SK-N-SH treated with all-trans-retinoic acid at 6 μM for 48 hours (cell line): ENCODE measurements at regions not wholly inside any gene's neighbourhood (a gene's known extent, or its start where the extent isn't known, plus 50 kb on each side); places are given as distances from the start of the nearest gene placed in this dataset.

Experiments
- ATAC-seq: fragments of 200-7000 bp; cut with Tn5 transposase; 3 replicates; pipeline ENCODE4 v1.9.1; 2020; ENCODE audit warnings: mild to moderate bottlenecking, moderate library complexity
- BACH2 ChIP-seq: fragments of 250-450 bp; sonication (Bioruptor Pico); IDR thresholded peaks from 2 replicates; pipeline ENCODE4 v1.9.0; 2021; ENCODE audit warnings: mild to moderate bottlenecking, borderline replicate concordance
- CSDC2 ChIP-seq: fragments of 250-450 bp; sonication (Bioruptor Pico); IDR thresholded peaks from 2 replicates; pipeline ENCODE4 v1.5.0; 2020; ENCODE audit warnings: mild to moderate bottlenecking, moderate library complexity
- CSRNP3 ChIP-seq: fragments of 250-450 bp; sonication (Bioruptor Pico); IDR thresholded peaks from 2 replicates; pipeline ENCODE4 v1.5.1; 2021; ENCODE audit warnings: mild to moderate bottlenecking, moderate library complexity
- ESRRG ChIP-seq: fragments of 250-450 bp; sonication (Bioruptor Pico); IDR thresholded peaks from 2 replicates; pipeline ENCODE4 v1.6.1; 2021; ENCODE audit warnings: mild to moderate bottlenecking
- GLIS3 ChIP-seq: fragments of 250-450 bp; sonication (Bioruptor Pico); IDR thresholded peaks from 2 replicates; pipeline ENCODE4 v1.5.0; 2020; ENCODE audit warnings: mild to moderate bottlenecking, moderate library complexity
- ISL1 ChIP-seq: fragments of 250-450 bp; sonication (Bioruptor Pico); IDR thresholded peaks from 2 replicates; pipeline ENCODE4 v2.1.2; 2022; ENCODE audit warnings: mild to moderate bottlenecking, moderate library complexity
- OSR1 ChIP-seq: fragments of 250-450 bp; sonication (Bioruptor Pico); IDR thresholded peaks from 2 replicates; pipeline ENCODE4 v1.8.0; 2022; ENCODE audit warnings: moderate library complexity, mild to moderate bottlenecking, inconsistent platforms
- PPARA ChIP-seq: fragments of 250-450 bp; sonication (Bioruptor Pico); IDR thresholded peaks from 2 replicates; pipeline ENCODE4 v1.5.0; 2020; ENCODE audit warnings: mild to moderate bottlenecking, borderline replicate concordance
- RARB ChIP-seq: fragments of 250-450 bp; sonication (Bioruptor Pico); IDR thresholded peaks from 2 replicates; pipeline ENCODE4 v1.8.0; 2021; ENCODE audit warnings: mild to moderate bottlenecking, moderate library complexity
- SNAI2 ChIP-seq: fragments of 250-450 bp; sonication (Bioruptor Pico); IDR thresholded peaks from 2 replicates; pipeline ENCODE4 v1.5.0; 2020; ENCODE audit warnings: mild to moderate bottlenecking, moderate library complexity
- TCF4 ChIP-seq: fragments of 250-450 bp; sonication (Bioruptor Pico); IDR thresholded peaks from 2 replicates; pipeline ENCODE4 v1.8.0; 2021; ENCODE audit warnings: mild to moderate bottlenecking, moderate library complexity, borderline replicate concordance
- TOX ChIP-seq: fragments of 250-450 bp; sonication (Bioruptor Pico); IDR thresholded peaks from 2 replicates; pipeline ENCODE4 v1.8.0; 2021; ENCODE audit warnings: mild to moderate bottlenecking, moderate library complexity, borderline replicate concordance
- ZC3H10 ChIP-seq: fragments of 250-450 bp; sonication (Bioruptor Pico); IDR thresholded peaks from 2 replicates; pipeline ENCODE4 v1.5.1; 2021; ENCODE audit warnings: mild to moderate bottlenecking, moderate library complexity
- ZFP30 ChIP-seq: fragments of 450-650 bp; formaldehyde crosslinking; IDR thresholded peaks from 2 replicates; pipeline ENCODE4 v1.5.0; 2022; ENCODE audit warnings: mild to moderate bottlenecking, moderate library complexity
- ZNF565 ChIP-seq: fragments of 450-650 bp; formaldehyde crosslinking; conservative IDR thresholded peaks from 2 replicates; pipeline ENCODE4 v1.5.0; 2020; ENCODE audit warnings: low read depth, mild to moderate bottlenecking, moderate library complexity
- ZNF70 ChIP-seq: fragments of 450-650 bp; formaldehyde crosslinking; IDR thresholded peaks from 2 replicates; pipeline ENCODE4 v1.5.0; 2020; ENCODE audit warnings: mild to moderate bottlenecking, moderate library complexity
- ZNF8 ChIP-seq: fragments of 450-650 bp; formaldehyde crosslinking; IDR thresholded peaks from 2 replicates; pipeline ENCODE4 v1.5.0; 2020; ENCODE audit warnings: mild to moderate bottlenecking, moderate library complexity
- TF ChIP-seq, protein P1 (sequence below): fragments of 250-450 bp; sonication (Bioruptor Pico); IDR thresholded peaks from 2 replicates; pipeline ENCODE4 v1.5.0; 2020; ENCODE audit warnings: mild to moderate bottlenecking, moderate library complexity
- TF ChIP-seq, protein P2 (sequence below): fragments of 250-450 bp; sonication (Bioruptor Pico); IDR thresholded peaks from 2 replicates; pipeline ENCODE4 v1.8.0; 2020; ENCODE audit warnings: mild to moderate bottlenecking, moderate library complexity, borderline replicate concordance
- TF ChIP-seq, protein P3 (sequence below): fragments of 250-450 bp; sonication (Bioruptor Pico); IDR thresholded peaks from 2 replicates; pipeline ENCODE4 v1.5.1; 2020; ENCODE audit warnings: low read depth, mild to moderate bottlenecking, moderate library complexity
- TF ChIP-seq, protein P4 (sequence below): fragments of 250-450 bp; sonication (Bioruptor Pico); IDR thresholded peaks from 2 replicates; pipeline ENCODE4 v1.8.0; 2021; ENCODE audit warnings: low read depth, mild to moderate bottlenecking, moderate library complexity, borderline replicate concordance

GRCh38 chr4:79604152-79604551, 196.1 kb upstream of the GK2 start:
- TF ChIP-seq ZNF70 (CRISPR knock-in tag): no peak
- TF ChIP-seq ISL1 (CRISPR knock-in tag): no peak
- no peak for TF ChIP-seq ZNF8
- no peak for TF ChIP-seq BACH2 (CRISPR knock-in tag)
- no peak for TF ChIP-seq ZNF565 (CRISPR knock-in tag)
- no peak for TF ChIP-seq GLIS3 (CRISPR knock-in tag)
- TF ChIP-seq, protein P1, sequence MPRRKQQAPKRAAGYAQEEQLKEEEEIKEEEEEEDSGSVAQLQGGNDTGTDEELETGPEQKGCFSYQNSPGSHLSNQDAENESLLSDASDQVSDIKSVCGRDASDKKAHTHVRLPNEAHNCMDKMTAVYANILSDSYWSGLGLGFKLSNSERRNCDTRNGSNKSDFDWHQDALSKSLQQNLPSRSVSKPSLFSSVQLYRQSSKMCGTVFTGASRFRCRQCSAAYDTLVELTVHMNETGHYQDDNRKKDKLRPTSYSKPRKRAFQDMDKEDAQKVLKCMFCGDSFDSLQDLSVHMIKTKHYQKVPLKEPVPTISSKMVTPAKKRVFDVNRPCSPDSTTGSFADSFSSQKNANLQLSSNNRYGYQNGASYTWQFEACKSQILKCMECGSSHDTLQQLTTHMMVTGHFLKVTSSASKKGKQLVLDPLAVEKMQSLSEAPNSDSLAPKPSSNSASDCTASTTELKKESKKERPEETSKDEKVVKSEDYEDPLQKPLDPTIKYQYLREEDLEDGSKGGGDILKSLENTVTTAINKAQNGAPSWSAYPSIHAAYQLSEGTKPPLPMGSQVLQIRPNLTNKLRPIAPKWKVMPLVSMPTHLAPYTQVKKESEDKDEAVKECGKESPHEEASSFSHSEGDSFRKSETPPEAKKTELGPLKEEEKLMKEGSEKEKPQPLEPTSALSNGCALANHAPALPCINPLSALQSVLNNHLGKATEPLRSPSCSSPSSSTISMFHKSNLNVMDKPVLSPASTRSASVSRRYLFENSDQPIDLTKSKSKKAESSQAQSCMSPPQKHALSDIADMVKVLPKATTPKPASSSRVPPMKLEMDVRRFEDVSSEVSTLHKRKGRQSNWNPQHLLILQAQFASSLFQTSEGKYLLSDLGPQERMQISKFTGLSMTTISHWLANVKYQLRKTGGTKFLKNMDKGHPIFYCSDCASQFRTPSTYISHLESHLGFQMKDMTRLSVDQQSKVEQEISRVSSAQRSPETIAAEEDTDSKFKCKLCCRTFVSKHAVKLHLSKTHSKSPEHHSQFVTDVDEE (CRISPR knock-in tag): no peak
- no peak for TF ChIP-seq OSR1 (CRISPR knock-in tag)
- TF ChIP-seq ZFP30 (CRISPR knock-in tag): no peak
- no peak for TF ChIP-seq RARB (CRISPR knock-in tag)
- no peak for TF ChIP-seq PPARA
- TF ChIP-seq TCF4: no peak
- TF ChIP-seq ZC3H10 (CRISPR knock-in tag): no peak
- no peak for TF ChIP-seq SNAI2 (CRISPR knock-in tag)
- no peak for TF ChIP-seq ESRRG (CRISPR knock-in tag)
- TF ChIP-seq CSDC2: no peak
- TF ChIP-seq, protein P2, sequence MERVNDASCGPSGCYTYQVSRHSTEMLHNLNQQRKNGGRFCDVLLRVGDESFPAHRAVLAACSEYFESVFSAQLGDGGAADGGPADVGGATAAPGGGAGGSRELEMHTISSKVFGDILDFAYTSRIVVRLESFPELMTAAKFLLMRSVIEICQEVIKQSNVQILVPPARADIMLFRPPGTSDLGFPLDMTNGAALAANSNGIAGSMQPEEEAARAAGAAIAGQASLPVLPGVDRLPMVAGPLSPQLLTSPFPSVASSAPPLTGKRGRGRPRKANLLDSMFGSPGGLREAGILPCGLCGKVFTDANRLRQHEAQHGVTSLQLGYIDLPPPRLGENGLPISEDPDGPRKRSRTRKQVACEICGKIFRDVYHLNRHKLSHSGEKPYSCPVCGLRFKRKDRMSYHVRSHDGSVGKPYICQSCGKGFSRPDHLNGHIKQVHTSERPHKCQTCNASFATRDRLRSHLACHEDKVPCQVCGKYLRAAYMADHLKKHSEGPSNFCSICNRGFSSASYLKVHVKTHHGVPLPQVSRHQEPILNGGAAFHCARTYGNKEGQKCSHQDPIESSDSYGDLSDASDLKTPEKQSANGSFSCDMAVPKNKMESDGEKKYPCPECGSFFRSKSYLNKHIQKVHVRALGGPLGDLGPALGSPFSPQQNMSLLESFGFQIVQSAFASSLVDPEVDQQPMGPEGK (CRISPR knock-in tag): no peak
- no peak for TF ChIP-seq TOX (CRISPR knock-in tag)
- TF ChIP-seq, protein P3, sequence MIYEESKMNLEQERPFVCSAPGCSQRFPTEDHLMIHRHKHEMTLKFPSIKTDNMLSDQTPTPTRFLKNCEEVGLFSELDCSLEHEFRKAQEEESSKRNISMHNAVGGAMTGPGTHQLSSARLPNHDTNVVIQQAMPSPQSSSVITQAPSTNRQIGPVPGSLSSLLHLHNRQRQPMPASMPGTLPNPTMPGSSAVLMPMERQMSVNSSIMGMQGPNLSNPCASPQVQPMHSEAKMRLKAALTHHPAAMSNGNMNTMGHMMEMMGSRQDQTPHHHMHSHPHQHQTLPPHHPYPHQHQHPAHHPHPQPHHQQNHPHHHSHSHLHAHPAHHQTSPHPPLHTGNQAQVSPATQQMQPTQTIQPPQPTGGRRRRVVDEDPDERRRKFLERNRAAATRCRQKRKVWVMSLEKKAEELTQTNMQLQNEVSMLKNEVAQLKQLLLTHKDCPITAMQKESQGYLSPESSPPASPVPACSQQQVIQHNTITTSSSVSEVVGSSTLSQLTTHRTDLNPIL (CRISPR knock-in tag): no peak
- no peak for ATAC-seq

- no peak for ATAC-seq
Measured at GRCh38 chr4:79603681-79604080, 195.7 kb upstream of the GK2 start.

More at GRCh38 chr4:79603681-79604080, 195.7 kb upstream of the GK2 start:
- TF ChIP-seq ZNF565 (CRISPR knock-in tag) (no peak), ESRRG (CRISPR knock-in tag) (no peak), CSRNP3 (no peak), ISL1 (CRISPR knock-in tag) (no peak), ZFP30 (CRISPR knock-in tag) (no peak), ZC3H10 (CRISPR knock-in tag) (no peak), ZNF8 (no peak), BACH2 (CRISPR knock-in tag) (no peak), TOX (CRISPR knock-in tag) (no peak)
- TF ChIP-seq, protein P4, sequence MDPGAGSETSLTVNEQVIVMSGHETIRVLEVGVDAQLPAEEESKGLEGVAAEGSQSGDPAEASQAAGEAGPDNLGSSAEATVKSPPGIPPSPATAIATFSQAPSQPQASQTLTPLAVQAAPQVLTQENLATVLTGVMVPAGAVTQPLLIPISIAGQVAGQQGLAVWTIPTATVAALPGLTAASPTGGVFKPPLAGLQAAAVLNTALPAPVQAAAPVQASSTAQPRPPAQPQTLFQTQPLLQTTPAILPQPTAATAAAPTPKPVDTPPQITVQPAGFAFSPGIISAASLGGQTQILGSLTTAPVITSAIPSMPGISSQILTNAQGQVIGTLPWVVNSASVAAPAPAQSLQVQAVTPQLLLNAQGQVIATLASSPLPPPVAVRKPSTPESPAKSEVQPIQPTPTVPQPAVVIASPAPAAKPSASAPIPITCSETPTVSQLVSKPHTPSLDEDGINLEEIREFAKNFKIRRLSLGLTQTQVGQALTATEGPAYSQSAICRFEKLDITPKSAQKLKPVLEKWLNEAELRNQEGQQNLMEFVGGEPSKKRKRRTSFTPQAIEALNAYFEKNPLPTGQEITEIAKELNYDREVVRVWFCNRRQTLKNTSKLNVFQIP (CRISPR knock-in tag): no peak
- TF ChIP-seq, protein P2 (CRISPR knock-in tag): no peak
- TF ChIP-seq, protein P1 (CRISPR knock-in tag): no peak
